WTC11 (cell line): ENCODE measurements at regions not wholly inside any gene's neighbourhood (a gene's known extent, or its start where the extent isn't known, plus 50 kb on each side); places are given as distances from the start of the nearest gene placed in this dataset.

Experiments
- ATAC-seq: fragments of 200-7000 bp; cut with Tn5 transposase; 2 replicates; pipeline ENCODE4 v1.10.0; 2021; ENCODE audit warnings: mild to moderate bottlenecking, moderate library complexity
- CTCF ChIA-PET: fragments of 300-600 bp; sonication (Branson Sonifier 250); formaldehyde crosslinking; loops from one replicate; lab custom pipeline; 2021; ENCODE audit warnings: antibody characterized with exemption; lab: Charles Lee
- POLR2A ChIA-PET: fragments of 350-600 bp; sonication (Branson Sonifier 250); formaldehyde crosslinking; loops from one replicate; lab custom pipeline; 2021; ENCODE audit warnings: antibody characterized with exemption; lab: Charles Lee
- DNase-seq: peaks from one replicate; pipeline ENCODE4 v3.0.0; 2021; ENCODE audit warnings: low spot score
- H3K27ac Mint-ChIP-seq: 2 replicates; pipeline ENCODE4 v1.8.0; 2021; ENCODE audit warnings: mixed read lengths
- H3K27me3 Mint-ChIP-seq: 2 replicates; pipeline ENCODE4 v1.8.0; 2021; ENCODE audit warnings: low read depth, mild to moderate bottlenecking, moderate library complexity, mixed read lengths
- H3K36me3 Mint-ChIP-seq: 2 replicates; pipeline ENCODE4 v1.8.0; 2021; ENCODE audit warnings: mixed read lengths
- H3K4me1 Mint-ChIP-seq: 2 replicates; pipeline ENCODE4 v1.8.0; 2022; ENCODE audit warnings: mixed read lengths
- H3K4me3 Mint-ChIP-seq: 2 replicates; pipeline ENCODE4 v1.8.0; 2021; ENCODE audit warnings: mild to moderate bottlenecking, moderate library complexity, mixed read lengths
- H3K9me3 Mint-ChIP-seq: 2 replicates; pipeline ENCODE4 v1.8.0; 2021; ENCODE audit warnings: mixed read lengths
- AFF4 ChIP-seq: sonication (generic); formaldehyde crosslinking; IDR thresholded peaks from 2 replicates; pipeline ENCODE4 v1.8.1; 2023; ENCODE audit warnings: mild to moderate bottlenecking, missing genetic modification reagents, borderline replicate concordance
- ATF2 ChIP-seq: sonication (generic); formaldehyde crosslinking; IDR thresholded peaks from 2 replicates; pipeline ENCODE4 v1.8.1; 2022; ENCODE audit warnings: low read depth, missing genetic modification reagents, borderline replicate concordance
- ATF6 ChIP-seq: sonication (generic); formaldehyde crosslinking; IDR thresholded peaks from 2 replicates; pipeline ENCODE4 v1.8.1; 2023; ENCODE audit warnings: mild to moderate bottlenecking, missing genetic modification reagents
- CREM ChIP-seq: sonication (generic); formaldehyde crosslinking; IDR thresholded peaks from 2 replicates; pipeline ENCODE4 v1.8.1; 2022; ENCODE audit warnings: mild to moderate bottlenecking, missing genetic modification reagents, moderate library complexity
- ETV6 ChIP-seq: sonication (generic); formaldehyde crosslinking; IDR thresholded peaks from 2 replicates; pipeline ENCODE4 v1.8.1; 2022; ENCODE audit warnings: mild to moderate bottlenecking, missing genetic modification reagents
- FOXP1 ChIP-seq: sonication (generic); formaldehyde crosslinking; IDR thresholded peaks from 2 replicates; pipeline ENCODE4 v1.8.0; 2022; ENCODE audit warnings: missing genetic modification reagents, mild to moderate bottlenecking, moderate library complexity, borderline replicate concordance
- GRHL2 ChIP-seq: fragments of 250-450 bp; sonication (Bioruptor Pico); IDR thresholded peaks from 2 replicates; pipeline ENCODE4 v1.8.0; 2022; ENCODE audit warnings: mild to moderate bottlenecking, moderate library complexity; ENCODE audit not compliant: insufficient replicate concordance, severe bottlenecking
- NR2C2 ChIP-seq: sonication (generic); formaldehyde crosslinking; IDR thresholded peaks from 2 replicates; pipeline ENCODE4 v1.8.0; 2022; ENCODE audit warnings: mild to moderate bottlenecking, missing genetic modification reagents
- OVOL2 ChIP-seq: fragments of 250-450 bp; sonication (Bioruptor Pico); IDR thresholded peaks from 2 replicates; pipeline ENCODE4 v1.9.0; 2021; ENCODE audit warnings: mild to moderate bottlenecking, borderline replicate concordance
- RORB ChIP-seq: fragments of 250-450 bp; sonication (Bioruptor Pico); IDR thresholded peaks from 2 replicates; pipeline ENCODE4 v1.9.0; 2021; ENCODE audit warnings: mild to moderate bottlenecking
- SOX15 ChIP-seq: fragments of 250-450 bp; sonication (Bioruptor Pico); IDR thresholded peaks from 2 replicates; pipeline ENCODE4 v1.9.0; 2021; ENCODE audit warnings: mild to moderate bottlenecking
- TEAD1 ChIP-seq: sonication (generic); formaldehyde crosslinking; IDR thresholded peaks from 2 replicates; pipeline ENCODE4 v1.8.0; 2022; ENCODE audit warnings: mild to moderate bottlenecking, missing genetic modification reagents
- USF2 ChIP-seq: sonication (generic); formaldehyde crosslinking; IDR thresholded peaks from 2 replicates; pipeline ENCODE4 v1.8.1; 2023; ENCODE audit warnings: mild to moderate bottlenecking, missing genetic modification reagents, moderate library complexity
- ZNF219 ChIP-seq: sonication (generic); formaldehyde crosslinking; IDR thresholded peaks from 2 replicates; pipeline ENCODE4 v1.8.0; 2023; ENCODE audit warnings: missing genetic modification reagents, mild to moderate bottlenecking, borderline replicate concordance
- ZNF263 ChIP-seq: sonication (generic); formaldehyde crosslinking; IDR thresholded peaks from 2 replicates; pipeline ENCODE4 v1.8.1; 2022; ENCODE audit warnings: low read depth, mild to moderate bottlenecking, moderate library complexity, missing genetic modification reagents
- ZNF425 ChIP-seq: fragments of 250-450 bp; sonication (Bioruptor Pico); conservative IDR thresholded peaks from 2 replicates; pipeline ENCODE4 v1.9.0; 2021; ENCODE audit warnings: mild to moderate bottlenecking
- TF ChIP-seq, protein P1 (sequence below): sonication (generic); formaldehyde crosslinking; IDR thresholded peaks from 2 replicates; pipeline ENCODE4 v1.8.1; 2023; ENCODE audit warnings: mild to moderate bottlenecking, missing genetic modification reagents

GRCh38 chr12:94736820-94737219 is 86.5 kb upstream of the TMCC3 start (continued):
- TF ChIP-seq, protein P1, sequence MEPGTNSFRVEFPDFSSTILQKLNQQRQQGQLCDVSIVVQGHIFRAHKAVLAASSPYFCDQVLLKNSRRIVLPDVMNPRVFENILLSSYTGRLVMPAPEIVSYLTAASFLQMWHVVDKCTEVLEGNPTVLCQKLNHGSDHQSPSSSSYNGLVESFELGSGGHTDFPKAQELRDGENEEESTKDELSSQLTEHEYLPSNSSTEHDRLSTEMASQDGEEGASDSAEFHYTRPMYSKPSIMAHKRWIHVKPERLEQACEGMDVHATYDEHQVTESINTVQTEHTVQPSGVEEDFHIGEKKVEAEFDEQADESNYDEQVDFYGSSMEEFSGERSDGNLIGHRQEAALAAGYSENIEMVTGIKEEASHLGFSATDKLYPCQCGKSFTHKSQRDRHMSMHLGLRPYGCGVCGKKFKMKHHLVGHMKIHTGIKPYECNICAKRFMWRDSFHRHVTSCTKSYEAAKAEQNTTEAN (CRISPR knock-in tag) = no peak
- TF ChIP-seq SOX15 (CRISPR knock-in tag) (no peak), OVOL2 (CRISPR knock-in tag) (no peak), RORB (CRISPR knock-in tag) (no peak)
- TF ChIP-seq, all 79 proteins: peak for 0

- Mint-ChIP-seq H3K36me3 (no peaks in the 10 kb centered on the region), H3K4me1 (peaks cover 10% of the 10 kb centered on the region), H3K27ac (no peak overlapping the region), H3K27me3 (no peaks in the 10 kb centered on the region), H3K4me3 (no peak overlapping the region), H3K9me3 (no peaks in the 10 kb centered on the region)
- POLR2A ChIA-PET = no interaction called here
- CTCF ChIA-PET = no interaction called here
- no peak for ATAC-seq
- no peak for DNase-seq
- TF ChIP-seq ZNF263 (CRISPR knock-in tag) (no peak), TEAD1 (CRISPR knock-in tag) (no peak), AFF4 (CRISPR knock-in tag) (no peak), FOXP1 (CRISPR knock-in tag) (no peak), GRHL2 (CRISPR knock-in tag) (no peak), NR2C2 (no peak), ATF2 (CRISPR knock-in tag) (no peak), CREM (CRISPR knock-in tag) (no peak), ETV6 (CRISPR knock-in tag) (no peak), ZNF219 (CRISPR knock-in tag) (no peak), USF2 (no peak), ZNF425 (no peak), ATF6 (CRISPR knock-in tag) (no peak)
These were observed 85.6 kb upstream of the TMCC3 start for GRCh38 chr12:94736004-94736403.
